LNCaP clone FGC (cell line): ENCODE measurements at regions not wholly inside any gene's neighbourhood (a gene's known extent, or its start where the extent isn't known, plus 50 kb on each side); places are given as distances from the start of the nearest gene placed in this dataset.

Source experiments
- DNase-seq: peaks from one replicate; pipeline ENCODE4 v3.0.0-alpha.2; 2011; ENCODE audit warnings: low read depth
- H3K4me3 ChIP-seq: 2 replicates; pipeline ENCODE4 v1.5.1; 2011; ENCODE audit warnings: mild to moderate bottlenecking, low read depth, low read length, control low read depth
- CTCF ChIP-seq: IDR thresholded peaks from 2 replicates; pipeline ENCODE4 v1.5.1; 2012; ENCODE audit warnings: mild to moderate bottlenecking; ENCODE audit not compliant: control insufficient read depth, insufficient read depth; ENCODE audit errors: extremely low read depth

DNA sequence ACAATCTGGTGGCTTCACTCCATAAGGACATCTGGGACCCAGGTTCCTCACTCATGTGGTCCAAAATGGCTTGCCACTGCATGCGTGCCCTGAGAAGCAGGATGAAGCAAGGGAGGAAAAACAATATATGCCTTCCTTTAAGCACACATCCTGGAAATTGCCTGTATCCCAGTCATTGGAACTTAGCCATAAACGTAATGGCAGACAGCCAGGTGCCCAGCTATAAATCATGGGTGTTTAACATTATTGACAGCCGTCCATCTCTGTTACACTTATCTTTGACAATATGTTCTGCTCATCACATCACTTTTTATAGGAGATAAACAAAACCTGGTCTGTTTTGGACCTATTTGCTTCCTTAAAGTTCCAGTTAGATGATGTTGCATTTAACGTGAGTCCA, 181.0 kb downstream of the AASDH start:
- no peak for TF ChIP-seq CTCF
- no peak overlapping the region for H3K4me3 ChIP-seq
- no peak for DNase-seq

- no peak overlapping the region for H3K4me3 ChIP-seq
- TF ChIP-seq CTCF = no peak
- DNase-seq = no peak
Measured at GRCh38 chr4:56200275-56200674, 187.0 kb downstream of the AASDH start.

- no peak overlapping the region for H3K4me3 ChIP-seq
- no peak for TF ChIP-seq CTCF
- no peak for DNase-seq
Measured at GRCh38 chr4:56198265-56198664, 189.0 kb downstream of the AASDH start.

- TF ChIP-seq CTCF = no peak
- H3K4me3 ChIP-seq = no peak overlapping the region
- no peak for DNase-seq
Measured at GRCh38 chr4:56197387-56197786, 189.9 kb downstream of the AASDH start.

DNA sequence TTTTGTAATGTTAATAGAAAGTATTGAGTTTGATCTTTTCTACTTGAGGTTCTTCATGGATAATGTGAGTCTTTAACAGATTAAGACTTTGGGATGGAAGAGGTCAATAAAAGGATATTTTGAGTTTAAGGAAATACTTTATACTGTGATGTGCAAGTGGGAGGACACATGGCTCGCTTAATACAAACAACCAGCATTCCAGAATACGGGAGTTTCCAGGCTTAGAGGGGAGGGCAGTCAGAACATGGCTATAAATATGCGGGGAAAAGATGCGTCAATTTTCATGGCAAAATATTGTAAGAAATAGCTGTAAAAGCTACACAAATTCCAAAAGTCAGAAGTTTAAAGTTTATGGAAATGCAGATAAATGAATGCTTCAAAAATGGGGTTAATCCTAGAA, 192.3 kb downstream of the AASDH start:
- DNase-seq = no peak
- H3K4me3 ChIP-seq = no peak overlapping the region
- TF ChIP-seq CTCF = no peak

DNA sequence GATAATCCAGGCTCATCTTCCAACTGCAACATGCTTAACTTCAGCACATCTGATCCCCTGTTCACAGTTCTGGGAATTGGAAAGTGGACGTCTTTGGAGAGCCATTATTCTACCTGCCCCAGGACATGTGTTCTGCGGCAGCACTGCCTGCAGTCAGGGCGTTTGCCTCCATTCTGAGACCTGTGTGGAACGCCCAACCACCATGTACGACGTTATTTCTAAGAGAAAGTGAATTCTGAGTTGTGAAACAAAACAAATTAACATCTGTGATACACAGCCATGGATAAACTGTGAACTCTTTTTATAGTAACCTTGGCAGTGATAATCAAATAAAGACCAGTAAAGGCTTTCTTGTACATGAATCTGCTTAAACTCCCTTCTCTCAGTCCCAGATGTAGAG, 195.8 kb downstream of the AASDH start:
- H3K4me3 ChIP-seq = no peak overlapping the region
- no peak for TF ChIP-seq CTCF
- no peak for DNase-seq

DNA sequence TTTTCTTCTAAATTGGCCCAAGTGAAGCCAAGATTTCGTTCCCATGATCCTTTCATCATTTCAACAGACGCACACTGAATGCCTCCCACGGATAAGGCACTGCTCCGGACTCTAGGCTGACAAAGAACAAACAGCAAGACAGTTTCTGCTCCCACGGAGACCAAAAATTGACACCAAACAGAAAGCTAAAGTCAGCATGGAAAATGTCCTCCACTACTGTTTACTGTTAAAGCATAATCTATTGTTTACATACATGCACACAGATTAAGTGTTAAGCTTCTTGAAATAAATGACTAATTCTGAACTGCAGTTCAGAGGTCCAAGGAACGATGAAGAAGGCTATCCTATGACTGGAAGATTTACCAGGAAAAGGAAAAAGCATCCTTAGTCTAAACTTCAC, 199.6 kb downstream of the AASDH start:
- no peak for DNase-seq
- no peak overlapping the region for H3K4me3 ChIP-seq
- no peak for TF ChIP-seq CTCF
